Activated CD4-positive, alpha-beta T cell treated with anti-CD3 and anti-CD28 coated beads for 24 hours (primary cell): ENCODE measurements at regions not wholly inside any gene's neighbourhood (a gene's known extent, or its start where the extent isn't known, plus 50 kb on each side); places are given as distances from the start of the nearest gene placed in this dataset.

Experiments used
- DNase-seq, 2 donors: peaks; one replicate each; pipeline ENCODE4 v3.0.0-alpha.2; 2020; ENCODE audit warnings: low read depth in 2 of 2

- DNase-seq = no peak
Measured at GRCh38 chr4:62159876-62160275, 959.8 kb downstream of the ADGRL3 start.

- DNase-seq = no peak
Measured at GRCh38 chr4:62159306-62159705, 959.2 kb downstream of the ADGRL3 start.

GRCh38 chr4:62156205-62156604, 956.1 kb downstream of the ADGRL3 start:
- DNase-seq = no peak

- no peak for DNase-seq
Measured at GRCh38 chr4:62145276-62145675, 945.1 kb downstream of the ADGRL3 start.

- DNase-seq = no peak
Measured at GRCh38 chr4:62144431-62144830, 944.3 kb downstream of the ADGRL3 start.

- DNase-seq = no peak
Measured at GRCh38 chr4:62135565-62136156, 935.5 kb downstream of the ADGRL3 start.

- no peak for DNase-seq
Measured at GRCh38 chr4:62133977-62134376, 933.9 kb downstream of the ADGRL3 start.

GRCh38 chr4:62133101-62133897, 933.2 kb downstream of the ADGRL3 start:
- no peak for DNase-seq

- no peak for DNase-seq
Measured at GRCh38 chr4:62131049-62131448, 930.9 kb downstream of the ADGRL3 start.

- DNase-seq = no peak
Measured at GRCh38 chr4:62130637-62131036, 930.5 kb downstream of the ADGRL3 start.

GRCh38 chr4:62130230-62130629, 930.1 kb downstream of the ADGRL3 start:
- no peak for DNase-seq
